GM21529 (cell line): ENCODE measurements at regions not wholly inside any gene's neighbourhood (a gene's known extent, or its start where the extent isn't known, plus 50 kb on each side); places are given as distances from the start of the nearest gene placed in this dataset.

Experiments used
- ATAC-seq: cut with Tn5 transposase; IDR thresholded peaks from one replicate; pipeline ENCODE4 v1.9.1; 2021; ENCODE audit not compliant: unreplicated experiment

DNA sequence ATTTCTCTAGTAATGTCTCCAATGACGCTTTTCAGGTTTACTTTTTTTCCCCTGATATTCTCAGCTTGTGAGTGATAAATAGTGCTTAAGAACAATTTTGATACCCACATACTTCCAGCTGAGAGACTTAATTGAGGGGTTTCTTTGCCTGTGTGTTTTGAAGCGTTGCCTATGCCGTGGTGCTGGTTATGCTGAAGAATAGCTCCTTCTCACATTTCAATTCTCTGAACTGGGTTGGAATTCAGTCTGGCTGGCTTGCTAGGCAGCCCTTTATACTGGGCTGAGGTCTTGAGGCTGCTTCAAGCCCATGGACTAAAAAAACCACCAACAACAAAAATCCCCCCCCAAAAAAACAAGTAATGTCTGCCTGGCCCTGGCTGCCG, 87.4 kb downstream of the CHST2 start:
- ATAC-seq: no peak

DNA sequence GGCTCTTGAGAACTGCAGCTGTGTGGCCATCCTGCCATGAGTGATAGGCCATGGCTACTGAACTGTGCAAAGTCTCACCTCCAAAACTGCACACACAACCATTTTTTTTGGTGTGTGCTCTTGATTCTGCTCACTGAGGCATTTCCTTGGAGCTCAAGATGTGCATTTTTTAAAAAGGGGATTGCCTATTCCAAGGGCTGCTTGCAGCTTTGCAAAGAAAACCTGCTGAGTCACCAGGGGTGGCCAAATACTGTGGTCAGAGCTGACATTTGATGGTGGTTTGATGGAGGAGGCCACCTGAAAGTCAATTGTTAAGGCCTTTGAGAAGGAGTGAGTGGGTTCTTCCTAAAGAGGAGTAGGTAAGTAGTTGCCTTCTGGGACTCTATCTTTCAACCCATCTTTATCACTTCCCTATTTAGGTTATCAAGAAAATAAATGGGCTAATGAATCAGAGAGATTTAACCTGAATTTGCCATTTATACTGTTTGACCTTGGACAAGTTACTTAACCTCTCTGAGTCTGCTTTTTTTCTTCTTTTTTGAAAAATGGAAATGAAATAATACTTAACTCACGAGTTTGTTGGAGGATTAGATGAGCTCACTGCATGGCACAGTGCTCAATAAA, 87.9 kb downstream of the CHST2 start:
- peak; percentile 84 for ATAC-seq

DNA sequence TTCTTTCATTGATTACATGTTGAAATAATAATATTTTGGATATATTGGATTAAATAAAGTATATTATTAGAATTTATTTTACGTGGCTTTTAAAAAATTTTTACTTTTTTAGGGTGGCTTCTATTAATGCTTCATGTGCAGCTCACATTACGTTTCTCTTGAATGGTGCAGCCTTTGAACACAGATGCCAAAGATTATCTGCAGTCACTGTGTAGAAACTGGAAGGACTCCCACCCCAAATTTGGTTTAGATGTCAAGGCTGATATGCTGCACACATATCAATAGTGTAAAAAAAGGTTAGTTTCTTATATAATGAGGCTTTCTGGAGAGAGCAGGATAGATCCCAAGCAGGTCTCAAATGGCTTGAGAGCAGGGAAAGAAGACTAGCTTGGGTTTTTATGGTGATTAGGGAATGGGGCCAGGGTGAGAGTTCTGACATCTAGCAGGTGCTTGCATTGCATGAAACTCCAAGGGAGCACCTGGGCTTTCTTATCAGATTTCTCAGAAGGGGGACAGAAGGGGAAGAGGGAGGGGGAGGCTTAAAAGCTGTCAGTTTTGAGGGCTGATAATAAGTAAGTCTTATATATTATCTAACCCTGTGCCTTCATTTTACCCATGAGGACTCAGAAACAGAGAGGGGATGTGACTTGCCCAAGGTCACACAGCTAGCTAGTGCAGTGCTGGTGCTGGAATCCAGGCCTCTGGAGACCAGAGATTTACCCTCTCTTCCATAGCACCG, 89.6 kb downstream of the CHST2 start:
- ATAC-seq: no peak

DNA sequence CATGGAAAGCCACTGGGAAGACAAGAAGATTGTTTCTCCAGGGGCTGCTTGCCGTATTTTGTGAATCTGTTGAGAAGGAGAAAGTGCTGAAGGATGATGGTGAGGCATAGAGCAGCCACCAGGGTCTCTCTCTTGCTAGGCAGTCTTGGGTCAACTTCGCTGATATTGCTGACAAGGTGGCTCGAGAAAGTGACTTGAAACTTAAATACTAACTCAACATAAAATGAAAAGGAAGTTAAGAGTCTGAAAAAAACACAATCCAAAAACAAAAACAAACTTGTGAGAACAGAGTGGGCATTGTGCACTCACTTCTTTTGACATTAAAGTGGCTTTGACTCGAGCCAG, 90.1 kb downstream of the CHST2 start:
- no peak for ATAC-seq

DNA sequence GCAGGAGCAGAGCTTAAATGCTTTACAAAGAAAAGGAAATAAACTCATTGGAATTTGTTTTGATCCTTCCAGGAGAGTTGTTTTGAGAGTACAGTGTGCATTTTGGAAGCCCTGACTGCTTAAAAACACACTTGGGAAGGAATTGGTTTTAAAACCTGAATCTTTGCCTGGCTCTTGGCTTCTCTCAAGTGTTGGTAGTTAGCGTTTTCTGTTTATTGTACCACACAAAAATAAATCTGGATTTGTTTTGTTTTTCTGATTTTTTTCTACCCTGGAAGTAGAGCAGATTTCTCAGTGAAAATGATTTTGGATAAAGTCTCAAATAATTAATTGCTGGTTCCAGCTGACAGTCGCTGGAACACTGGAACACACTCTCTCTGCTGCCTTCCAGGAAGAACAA, 90.6 kb downstream of the CHST2 start:
- no peak for ATAC-seq

DNA sequence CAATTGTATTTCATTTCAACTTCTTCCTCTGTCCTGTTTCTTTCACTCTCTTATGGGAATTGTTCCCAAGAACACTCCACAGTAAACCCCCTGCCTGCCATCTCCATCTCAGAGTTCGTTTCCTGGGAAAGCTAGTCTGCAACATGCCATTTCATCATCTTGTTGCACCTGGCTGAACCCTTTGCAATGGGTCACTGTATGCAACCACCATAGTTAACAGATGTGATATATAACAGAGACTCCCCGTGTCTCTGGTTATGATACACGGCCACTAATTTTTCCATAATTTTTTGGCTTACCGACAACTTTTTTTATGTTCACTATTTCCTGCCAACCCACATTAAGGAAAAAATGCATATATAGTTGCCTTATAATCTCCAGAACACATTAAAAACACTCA, 95.5 kb downstream of the CHST2 start:
- no peak for ATAC-seq
